Esophagus squamous epithelium (tissue), 4 donors: ENCODE measurements at regions not wholly inside any gene's neighbourhood (a gene's known extent, or its start where the extent isn't known, plus 50 kb on each side); places are given as distances from the start of the nearest gene placed in this dataset.

Source experiments
- CTCF ChIP-seq, 6 experiments: fragments of 450-650 bp in 4 of 6; fragments of 200-600 bp in 2 of 6; sonication (generic) in 2 of 6; IDR thresholded peaks; one replicate each; pipeline ENCODE4 v1.5.1; 2016 to 2019; ENCODE audit warnings: antibody characterized with exemption in 6 of 6, mild to moderate bottlenecking in 4 of 6, moderate library complexity in 4 of 6
- POLR2A ChIP-seq, 4 donors: fragments of 450-650 bp; IDR thresholded peaks; one replicate each; pipeline ENCODE4 v1.6.1; 2017; ENCODE audit warnings: antibody characterized with exemption in 4 of 4, mild to moderate bottlenecking in 4 of 4, moderate library complexity in 3 of 4

DNA sequence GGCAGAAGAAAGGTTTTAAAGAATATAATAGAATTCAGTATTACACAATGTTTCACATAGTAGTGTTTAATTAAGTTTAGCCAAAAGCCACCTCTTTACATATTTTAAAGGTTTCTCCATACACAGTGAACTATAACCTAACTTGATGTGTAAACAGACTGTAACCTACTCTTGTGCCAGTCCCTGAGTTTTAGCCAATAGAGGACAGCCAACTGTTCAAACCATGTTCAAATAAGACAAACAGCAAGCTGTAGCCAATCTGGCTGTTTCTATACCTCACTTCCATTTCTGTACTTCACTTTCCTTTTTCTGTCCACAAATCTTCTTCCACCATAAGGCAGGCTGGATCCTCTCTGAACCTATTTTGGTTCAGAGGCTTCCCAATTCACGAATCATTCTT, 65.2 kb downstream of the TEX13C start:
- no peak for TF ChIP-seq POLR2A (IDR thresholded peaks at IDR 0.05)
- no peak for TF ChIP-seq CTCF (IDR thresholded peaks at IDR 0.05)
